ENCODE measurements at regions not wholly inside any gene's neighbourhood (a gene's known extent, or its start where the extent isn't known, plus 50 kb on each side); places are given as distances from the start of the nearest gene placed in this dataset.
"Not testable (repeated sequence)": the region's sequence is repeated elsewhere in the genome, so short reads cannot be mapped to it uniquely, and the experiment has no call there.

DNA sequence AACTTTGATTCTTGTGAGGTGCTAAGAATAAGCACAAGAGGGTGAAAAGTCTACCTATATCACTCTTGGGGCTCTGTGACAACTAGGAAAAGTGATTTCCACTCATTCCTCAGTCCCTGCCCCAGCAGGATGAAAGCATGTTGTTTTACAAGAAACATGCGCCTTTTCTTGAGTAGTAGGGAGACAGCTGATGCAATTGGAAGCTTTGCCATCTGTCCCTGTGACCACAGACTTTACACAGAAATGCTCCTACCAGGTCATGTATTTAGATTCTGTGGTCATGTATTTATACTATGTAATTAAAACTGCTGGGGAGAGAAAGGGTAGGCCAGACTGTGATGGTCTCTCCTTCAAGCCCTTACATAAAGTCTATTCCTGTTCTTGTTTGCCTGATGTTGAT lies 445.5 kb downstream of the PTPRC start:
- no peaks in the 10 kb centered on the region for H3K36me3 ChIP-seq
- DNase-seq = peak; percentile 52
- no peak overlapping the region for H3K4me3 ChIP-seq (ENCODE audit: low read depth, low read length)
- peak overlapping the region; percentile 16 for H3K27ac ChIP-seq
- no peaks in the 10 kb centered on the region for H3K27me3 ChIP-seq (ENCODE audit: insufficient read depth, low read depth, severe bottlenecking)
- TF ChIP-seq, protein P1, sequence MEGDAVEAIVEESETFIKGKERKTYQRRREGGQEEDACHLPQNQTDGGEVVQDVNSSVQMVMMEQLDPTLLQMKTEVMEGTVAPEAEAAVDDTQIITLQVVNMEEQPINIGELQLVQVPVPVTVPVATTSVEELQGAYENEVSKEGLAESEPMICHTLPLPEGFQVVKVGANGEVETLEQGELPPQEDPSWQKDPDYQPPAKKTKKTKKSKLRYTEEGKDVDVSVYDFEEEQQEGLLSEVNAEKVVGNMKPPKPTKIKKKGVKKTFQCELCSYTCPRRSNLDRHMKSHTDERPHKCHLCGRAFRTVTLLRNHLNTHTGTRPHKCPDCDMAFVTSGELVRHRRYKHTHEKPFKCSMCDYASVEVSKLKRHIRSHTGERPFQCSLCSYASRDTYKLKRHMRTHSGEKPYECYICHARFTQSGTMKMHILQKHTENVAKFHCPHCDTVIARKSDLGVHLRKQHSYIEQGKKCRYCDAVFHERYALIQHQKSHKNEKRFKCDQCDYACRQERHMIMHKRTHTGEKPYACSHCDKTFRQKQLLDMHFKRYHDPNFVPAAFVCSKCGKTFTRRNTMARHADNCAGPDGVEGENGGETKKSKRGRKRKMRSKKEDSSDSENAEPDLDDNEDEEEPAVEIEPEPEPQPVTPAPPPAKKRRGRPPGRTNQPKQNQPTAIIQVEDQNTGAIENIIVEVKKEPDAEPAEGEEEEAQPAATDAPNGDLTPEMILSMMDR (IDR thresholded peaks at IDR 0.05; ENCODE audit: low read depth, low read length) = no peak
- no peaks in the 10 kb centered on the region for H3K9me3 ChIP-seq (ENCODE audit: severe bottlenecking)

- Histone ChIP-seq H3K36me3 (no peaks in the 10 kb centered on the region), H3K9me3 (ENCODE audit: severe bottlenecking) (no peaks in the 10 kb centered on the region), H3K27me3 (ENCODE audit: insufficient read depth, low read depth, severe bottlenecking) (no peaks in the 10 kb centered on the region), H3K4me3 (ENCODE audit: low read depth, low read length) (no peak overlapping the region), H3K27ac (no peak overlapping the region)
- no peak for DNase-seq
- TF ChIP-seq, protein P1 (IDR thresholded peaks at IDR 0.05; ENCODE audit: low read depth, low read length) = no peak
Observed at GRCh38 chr1:199085903-199086302, 447.1 kb downstream of the PTPRC start.

DNA sequence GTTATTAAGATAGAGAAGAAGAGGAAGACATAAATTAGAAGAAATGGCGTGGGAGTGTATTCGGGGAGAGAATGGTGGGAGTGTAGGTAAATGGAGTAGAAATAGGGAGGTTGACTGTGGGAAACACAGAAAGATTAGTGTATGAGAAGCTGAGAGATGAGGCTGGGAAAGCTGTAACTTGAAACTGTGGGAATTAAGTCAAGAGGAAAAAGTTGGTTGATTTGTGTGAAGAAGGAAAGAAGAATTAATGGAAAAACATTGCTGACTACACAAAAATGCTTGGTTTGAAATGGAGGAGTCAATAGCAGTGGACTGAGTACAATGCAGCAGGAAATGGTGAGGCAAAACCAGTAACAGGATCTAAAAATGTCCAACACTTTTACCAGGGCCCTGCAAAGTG lies 448.3 kb downstream of the PTPRC start:
- TF ChIP-seq, protein P1 (IDR thresholded peaks at IDR 0.05; ENCODE audit: low read depth, low read length) = no peak
- DNase-seq = no peak
- no peaks in the 10 kb centered on the region for H3K36me3 ChIP-seq
- no peaks in the 10 kb centered on the region for H3K27me3 ChIP-seq (ENCODE audit: insufficient read depth, low read depth, severe bottlenecking)
- peaks cover 6% of the 10 kb centered on the region for H3K9me3 ChIP-seq (ENCODE audit: severe bottlenecking)
- no peak overlapping the region for H3K4me3 ChIP-seq (ENCODE audit: low read depth, low read length)
- H3K27ac ChIP-seq = no peak overlapping the region

- no peak for DNase-seq
- TF ChIP-seq, protein P1 (IDR thresholded peaks at IDR 0.05; ENCODE audit: low read depth, low read length) = no peak
- Histone ChIP-seq H3K9me3 (ENCODE audit: severe bottlenecking) (peaks cover 6% of the 10 kb centered on the region), H3K36me3 (no peaks in the 10 kb centered on the region), H3K27ac (no peak overlapping the region), H3K4me3 (ENCODE audit: low read depth, low read length) (no peak overlapping the region), H3K27me3 (ENCODE audit: insufficient read depth, low read depth, severe bottlenecking) (no peaks in the 10 kb centered on the region)
Observed at GRCh38 chr1:199089393-199090122, 450.7 kb downstream of the PTPRC start.

GRCh38 chr1:199095628-199096027 lies 456.8 kb downstream of the PTPRC start:
- H3K36me3 ChIP-seq; H3K27me3 ChIP-seq (ENCODE audit: insufficient read depth, low read depth, severe bottlenecking); H3K27ac ChIP-seq; DNase-seq; H3K4me3 ChIP-seq (ENCODE audit: low read depth, low read length): not testable (repeated sequence)
- H3K9me3 ChIP-seq (ENCODE audit: severe bottlenecking) = peaks cover 16% of the 10 kb centered on the region

GRCh38 chr1:199096591-199096990 lies 457.8 kb downstream of the PTPRC start:
- Histone ChIP-seq H3K27ac (no peak overlapping the region), H3K36me3 (no peaks in the 10 kb centered on the region), H3K27me3 (ENCODE audit: insufficient read depth, low read depth, severe bottlenecking) (no peaks in the 10 kb centered on the region), H3K9me3 (ENCODE audit: severe bottlenecking) (peaks cover 10% of the 10 kb centered on the region), H3K4me3 (ENCODE audit: low read depth, low read length) (no peak overlapping the region)
- TF ChIP-seq, protein P1 (IDR thresholded peaks at IDR 0.05; ENCODE audit: low read depth, low read length) = no peak
- no peak for DNase-seq
